ENCODE measurements at regions not wholly inside any gene's neighbourhood (a gene's known extent, or its start where the extent isn't known, plus 50 kb on each side); places are given as distances from the start of the nearest gene placed in this dataset.

DNA sequence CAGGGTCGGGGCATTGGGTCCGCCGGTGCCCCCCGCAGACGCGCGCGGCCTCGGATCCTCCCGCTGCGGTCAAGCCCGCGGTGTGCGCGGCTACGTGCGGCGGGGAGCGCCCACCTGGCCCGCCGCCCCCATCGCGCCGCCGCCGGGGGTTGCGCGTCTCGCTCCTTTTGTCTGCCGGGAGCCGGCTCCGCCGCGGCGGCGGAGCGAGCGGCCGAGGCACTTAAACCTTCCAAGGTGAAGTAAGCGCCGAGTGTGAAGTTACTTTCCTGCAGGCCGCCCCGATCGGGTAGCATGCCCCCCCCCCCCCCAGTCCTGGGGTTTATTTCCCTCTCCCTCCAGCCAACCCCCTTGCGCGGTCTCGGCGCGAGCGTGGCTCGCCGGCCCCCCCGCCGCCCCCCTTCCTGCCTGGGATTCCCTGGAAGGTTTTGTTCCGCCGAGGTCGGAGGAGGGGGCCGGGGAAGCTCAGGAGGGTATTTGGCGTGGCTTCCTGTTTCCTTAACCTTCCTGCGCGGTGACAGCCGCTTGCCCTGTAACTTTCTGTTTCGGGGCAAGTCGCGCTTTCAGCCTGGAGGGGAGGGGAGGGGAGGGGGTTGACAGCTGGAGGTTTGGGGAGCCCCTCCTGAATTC, 56.6 kb upstream of the GSE1 start:
- H3K36me3 Mint-ChIP-seq (ENCODE audit: low read depth) = peaks cover 7% of the 10 kb centered on the region
- TF ChIP-seq, protein P1, sequence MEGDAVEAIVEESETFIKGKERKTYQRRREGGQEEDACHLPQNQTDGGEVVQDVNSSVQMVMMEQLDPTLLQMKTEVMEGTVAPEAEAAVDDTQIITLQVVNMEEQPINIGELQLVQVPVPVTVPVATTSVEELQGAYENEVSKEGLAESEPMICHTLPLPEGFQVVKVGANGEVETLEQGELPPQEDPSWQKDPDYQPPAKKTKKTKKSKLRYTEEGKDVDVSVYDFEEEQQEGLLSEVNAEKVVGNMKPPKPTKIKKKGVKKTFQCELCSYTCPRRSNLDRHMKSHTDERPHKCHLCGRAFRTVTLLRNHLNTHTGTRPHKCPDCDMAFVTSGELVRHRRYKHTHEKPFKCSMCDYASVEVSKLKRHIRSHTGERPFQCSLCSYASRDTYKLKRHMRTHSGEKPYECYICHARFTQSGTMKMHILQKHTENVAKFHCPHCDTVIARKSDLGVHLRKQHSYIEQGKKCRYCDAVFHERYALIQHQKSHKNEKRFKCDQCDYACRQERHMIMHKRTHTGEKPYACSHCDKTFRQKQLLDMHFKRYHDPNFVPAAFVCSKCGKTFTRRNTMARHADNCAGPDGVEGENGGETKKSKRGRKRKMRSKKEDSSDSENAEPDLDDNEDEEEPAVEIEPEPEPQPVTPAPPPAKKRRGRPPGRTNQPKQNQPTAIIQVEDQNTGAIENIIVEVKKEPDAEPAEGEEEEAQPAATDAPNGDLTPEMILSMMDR (IDR thresholded peaks at IDR 0.05) = no peak
- no peaks in the 10 kb centered on the region; the same call in 1 of the 2 replicates for H3K27me3 Mint-ChIP-seq (ENCODE audit: insufficient read depth)
- peaks cover 27% of the 10 kb centered on the region for H3K4me1 Mint-ChIP-seq (ENCODE audit: low read depth)
- no peaks in the 10 kb centered on the region for H3K9me3 Mint-ChIP-seq
- peak overlapping the region; percentile 92 for H3K4me3 Mint-ChIP-seq
- no peak for DNase-seq
- H3K27ac Mint-ChIP-seq = peak overlapping the region; percentile 60; the same call in 1 of the 2 replicates

GRCh38 chr16:85557083-85557970, 55.8 kb upstream of the GSE1 start:
- H3K27ac Mint-ChIP-seq = peak overlapping the region; percentile 60
- DNase-seq = no peak
- peaks cover 7% of the 10 kb centered on the region for H3K36me3 Mint-ChIP-seq (ENCODE audit: low read depth)

GRCh38 chr16:85557971-85558657, 55.0 kb upstream of the GSE1 start:
- DNase-seq = no peak
- Mint-ChIP-seq H3K27me3 (ENCODE audit: insufficient read depth) (no peaks in the 10 kb centered on the region; the same call in 1 of the 2 replicates), H3K27ac (peak overlapping the region; percentile 60), H3K36me3 (ENCODE audit: low read depth) (peaks cover 7% of the 10 kb centered on the region), H3K4me3 (peak overlapping the region; percentile 85), H3K9me3 (no peaks in the 10 kb centered on the region), H3K4me1 (ENCODE audit: low read depth) (peaks cover 32% of the 10 kb centered on the region)
- TF ChIP-seq, protein P1 (IDR thresholded peaks at IDR 0.05) = no peak; the same call in none of the 2 replicates

More at GRCh38 chr16:85557083-85557970, 55.8 kb upstream of the GSE1 start:
- peaks cover 31% of the 10 kb centered on the region for H3K4me1 Mint-ChIP-seq (ENCODE audit: low read depth)
- TF ChIP-seq, protein P1 (IDR thresholded peaks at IDR 0.05) = peak; percentile 57
- no peaks in the 10 kb centered on the region; the same call in 1 of the 2 replicates for H3K27me3 Mint-ChIP-seq (ENCODE audit: insufficient read depth)
- no peaks in the 10 kb centered on the region for H3K9me3 Mint-ChIP-seq
- peak overlapping the region; percentile 85 for H3K4me3 Mint-ChIP-seq

DNA sequence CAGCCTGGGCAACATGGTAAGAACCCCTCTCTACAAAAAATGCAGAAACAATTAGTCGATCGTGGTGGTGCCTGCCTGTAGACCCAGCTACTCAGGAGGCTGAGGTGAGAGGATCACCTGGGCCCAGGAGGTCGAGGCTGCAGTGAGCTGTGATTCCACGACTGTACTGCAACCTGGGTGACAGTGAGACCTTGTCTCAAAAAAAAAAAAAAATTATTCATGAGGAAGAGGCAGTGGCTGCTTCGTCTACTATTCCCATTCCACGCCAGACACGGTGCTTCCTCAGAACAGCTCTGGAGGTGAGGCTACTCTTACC, 52.2 kb upstream of the GSE1 start:
- TF ChIP-seq, protein P1 (IDR thresholded peaks at IDR 0.05) = no peak
- H3K27me3 Mint-ChIP-seq (ENCODE audit: insufficient read depth) = no peaks in the 10 kb centered on the region; the same call in 1 of the 2 replicates

GRCh38 chr16:85561248-85562092, 51.7 kb upstream of the GSE1 start:
- Mint-ChIP-seq H3K4me1 (ENCODE audit: low read depth) (peaks cover 43% of the 10 kb centered on the region), H3K27me3 (ENCODE audit: insufficient read depth) (no peaks in the 10 kb centered on the region; the same call in 1 of the 2 replicates)

More for the DNA sequence above, 52.2 kb upstream of the GSE1 start:
- DNase-seq = no peak
- peaks cover 43% of the 10 kb centered on the region for H3K4me1 Mint-ChIP-seq (ENCODE audit: low read depth)
- no peaks in the 10 kb centered on the region for H3K9me3 Mint-ChIP-seq
- peaks cover 3% of the 10 kb centered on the region for H3K36me3 Mint-ChIP-seq (ENCODE audit: low read depth)
- H3K27ac Mint-ChIP-seq = no peak overlapping the region
- no peak overlapping the region for H3K4me3 Mint-ChIP-seq

More at GRCh38 chr16:85561248-85562092, 51.7 kb upstream of the GSE1 start:
- no peak for DNase-seq
- Mint-ChIP-seq H3K27ac (no peak overlapping the region; the same call in 1 of the 2 replicates), H3K4me3 (no peak overlapping the region), H3K36me3 (ENCODE audit: low read depth) (no peaks in the 10 kb centered on the region), H3K9me3 (no peaks in the 10 kb centered on the region)
- TF ChIP-seq, protein P1 (IDR thresholded peaks at IDR 0.05) = no peak
